ENCODE measurements at regions not wholly inside any gene's neighbourhood (a gene's known extent, or its start where the extent isn't known, plus 50 kb on each side); places are given as distances from the start of the nearest gene placed in this dataset.

DNA sequence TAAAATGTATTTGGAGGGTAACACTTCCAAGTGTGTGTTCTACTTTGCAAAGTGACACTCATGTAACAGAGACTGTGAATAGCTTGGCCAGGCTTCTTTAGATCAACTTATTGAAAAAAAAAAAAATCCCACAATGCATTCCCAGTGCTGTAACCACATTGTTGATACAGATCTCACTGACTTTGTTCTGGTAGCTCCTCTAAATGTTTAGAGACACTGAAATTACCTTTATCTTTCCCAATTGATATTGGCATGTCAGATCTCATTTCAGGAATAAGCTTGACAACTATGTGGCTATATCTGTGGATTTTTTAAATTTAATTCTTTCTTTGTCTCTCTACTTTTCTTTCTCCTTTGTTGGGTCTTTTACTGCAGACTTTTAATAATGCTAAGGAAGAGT, 1018.9 kb upstream of the PRMT6 start:
- TF ChIP-seq, protein P1, sequence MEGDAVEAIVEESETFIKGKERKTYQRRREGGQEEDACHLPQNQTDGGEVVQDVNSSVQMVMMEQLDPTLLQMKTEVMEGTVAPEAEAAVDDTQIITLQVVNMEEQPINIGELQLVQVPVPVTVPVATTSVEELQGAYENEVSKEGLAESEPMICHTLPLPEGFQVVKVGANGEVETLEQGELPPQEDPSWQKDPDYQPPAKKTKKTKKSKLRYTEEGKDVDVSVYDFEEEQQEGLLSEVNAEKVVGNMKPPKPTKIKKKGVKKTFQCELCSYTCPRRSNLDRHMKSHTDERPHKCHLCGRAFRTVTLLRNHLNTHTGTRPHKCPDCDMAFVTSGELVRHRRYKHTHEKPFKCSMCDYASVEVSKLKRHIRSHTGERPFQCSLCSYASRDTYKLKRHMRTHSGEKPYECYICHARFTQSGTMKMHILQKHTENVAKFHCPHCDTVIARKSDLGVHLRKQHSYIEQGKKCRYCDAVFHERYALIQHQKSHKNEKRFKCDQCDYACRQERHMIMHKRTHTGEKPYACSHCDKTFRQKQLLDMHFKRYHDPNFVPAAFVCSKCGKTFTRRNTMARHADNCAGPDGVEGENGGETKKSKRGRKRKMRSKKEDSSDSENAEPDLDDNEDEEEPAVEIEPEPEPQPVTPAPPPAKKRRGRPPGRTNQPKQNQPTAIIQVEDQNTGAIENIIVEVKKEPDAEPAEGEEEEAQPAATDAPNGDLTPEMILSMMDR (IDR thresholded peaks at IDR 0.05): no peak
- no peak for TF ChIP-seq ZFX (IDR thresholded peaks at IDR 0.05; ENCODE audit: borderline replicate concordance)
